HepG2 (cell line): ENCODE measurements at regions not wholly inside any gene's neighbourhood (a gene's known extent, or its start where the extent isn't known, plus 50 kb on each side); places are given as distances from the start of the nearest gene placed in this dataset.
"Not testable (repeated sequence)": the region's sequence is repeated elsewhere in the genome, so short reads cannot be mapped to it uniquely, and the experiment has no call there.

Experiments used
- ATAC-seq: fragments of 200-7000 bp; cut with Tn5 transposase; 3 replicates; pipeline ENCODE4 v1.9.1; 2020; ENCODE audit warnings: mild to moderate bottlenecking, moderate library complexity
- BruUV-seq: library from RNA; stranded (reverse); fragments of 400-500 nt; replicated peaks from 2 replicates; lab custom pipeline; 2021; lab: Mats Ljungman, UMichigan
- CTCF ChIA-PET: fragments of 300-600 bp; formaldehyde crosslinking; extraction: SDS; loops from one replicate; lab custom pipeline; 2021; ENCODE audit warnings: low total read pairs, inconsistent platforms, low intra/inter-chr PET ratio; lab: Yijun Ruan, JAX
- POLR2A ChIA-PET: fragments of 350-600 bp; sonication (Branson Sonifier 250); formaldehyde crosslinking; loops from one replicate; lab custom pipeline; 2020; ENCODE audit warnings: antibody characterized with exemption, inconsistent platforms; lab: Yijun Ruan, JAX
- DNase-seq: peaks from one replicate; pipeline ENCODE4 v3.0.0-alpha.2; 2015; ENCODE audit warnings: low spot score
- FAIRE-seq: peaks from 3 replicates; lab custom pipeline; 2011; peaks lifted over from hg19 to GRCh38; lab: Jason Lieb, UNC
- H2AFZ ChIP-seq: one replicate; pipeline ENCODE4 v1.6.1; 2011; ENCODE audit warnings: low read length, inconsistent platforms
- H3K27ac ChIP-seq: fragments of 300-600 bp; 3 replicates; pipeline ENCODE4 v1.8.0; 2011; ENCODE audit warnings: mixed run types, mild to moderate bottlenecking, mixed read lengths, low read length, inconsistent platforms; ENCODE audit not compliant: insufficient read depth; ENCODE audit errors: extremely low read length
- H3K27me3 ChIP-seq, 2 experiments: fragments of 200-600 bp in 1 of 2; 2 replicates in 1 of 2; 3 replicates in 1 of 2; pipeline versions ENCODE4 v1.6.0 to v1.8.0; 2011; ENCODE audit warnings: low read length in 2 of 2, mild to moderate bottlenecking in 2 of 2, moderate library complexity in 2 of 2, inconsistent platforms in 1 of 2; ENCODE audit not compliant: insufficient read depth in 2 of 2, control insufficient read depth in 1 of 2
- H3K36me3 ChIP-seq, 2 experiments: fragments of 200-600 bp in 1 of 2; replicated peaks in 1 of 2; 2 replicates in 1 of 2; 3 replicates in 1 of 2; pipeline versions ENCODE4 v1.5.1 to v1.8.0; 2011; ENCODE audit warnings: low read length in 2 of 2, inconsistent platforms in 1 of 2; ENCODE audit not compliant: insufficient read depth in 2 of 2, control insufficient read depth in 1 of 2
- H3K4me1 ChIP-seq: 2 replicates; pipeline ENCODE4 v1.5.1; 2012; ENCODE audit warnings: low read length, inconsistent platforms; ENCODE audit not compliant: insufficient read depth
- H3K4me2 ChIP-seq: 2 replicates; pipeline ENCODE4 v1.6.0; 2011; ENCODE audit warnings: low read depth, low read length, inconsistent platforms
- H3K4me3 ChIP-seq, 3 experiments: fragments of 200-600 bp in 1 of 3; sonication (generic), shearing (Covaris generic) in 1 of 3; replicated peaks in 1 of 3; 2 replicates each; pipeline ENCODE4 v1.5.1; 2011 to 2016; ENCODE audit warnings: low read length in 3 of 3, inconsistent platforms in 2 of 3, low read depth in 2 of 3, mild to moderate bottlenecking in 2 of 3, control low read depth in 1 of 3, mixed read lengths in 1 of 3; ENCODE audit not compliant: insufficient read depth in 1 of 3
- H3K79me2 ChIP-seq: one replicate; pipeline ENCODE4 v1.6.1; 2011; ENCODE audit warnings: low read length, inconsistent platforms; ENCODE audit not compliant: insufficient read depth
- H3K9ac ChIP-seq: 2 replicates; pipeline ENCODE4 v1.6.0; 2011; ENCODE audit warnings: mild to moderate bottlenecking, low read depth, low read length, inconsistent platforms; ENCODE audit not compliant: insufficient read depth
- H3K9me3 ChIP-seq: 2 replicates; pipeline ENCODE4 v1.5.1; 2012; ENCODE audit warnings: mild to moderate bottlenecking, low read length
- H4K20me1 ChIP-seq: 2 replicates; pipeline ENCODE4 v1.6.0; 2011; ENCODE audit warnings: inconsistent platforms, mild to moderate bottlenecking, low read length, moderate library complexity; ENCODE audit not compliant: insufficient read depth
- GRHL1 ChIP-seq: sonication (generic); formaldehyde crosslinking; conservative IDR thresholded peaks from 2 replicates; pipeline ENCODE4 v1.8.0; 2022; ENCODE audit warnings: missing genetic modification reagents
- MLXIP ChIP-seq: sonication (generic); formaldehyde crosslinking; IDR thresholded peaks from 2 replicates; pipeline ENCODE4 v1.9.0; 2021; ENCODE audit warnings: missing genetic modification reagents, borderline replicate concordance
- NR2F2 ChIP-seq: IDR thresholded peaks from 2 replicates; pipeline ENCODE4 v1.6.1; 2012; ENCODE audit warnings: low read depth, inconsistent platforms, borderline replicate concordance
- ONECUT2 ChIP-seq: sonication (generic); formaldehyde crosslinking; IDR thresholded peaks from 2 replicates; pipeline ENCODE4 v1.4.0; 2020; ENCODE audit warnings: missing genetic modification reagents
- PCBP1 ChIP-seq: fragments of 200-400 bp; formaldehyde crosslinking; IDR thresholded peaks from 2 replicates; pipeline ENCODE4 v1.6.1; 2017; ENCODE audit warnings: mild to moderate bottlenecking, low read depth, low read length, borderline replicate concordance
- RXRB ChIP-seq: IDR thresholded peaks from 2 replicates; pipeline ENCODE4 v1.6.1; 2016; ENCODE audit warnings: borderline replicate concordance, missing genetic modification reagents, missing compliant biosample characterization
- STAG1 ChIP-seq: sonication (generic); formaldehyde crosslinking; IDR thresholded peaks from 2 replicates; pipeline ENCODE4 v1.4.0; 2020; ENCODE audit warnings: missing genetic modification reagents
- TGIF2 ChIP-seq: IDR thresholded peaks from 2 replicates; pipeline ENCODE4 v1.6.1; 2016; ENCODE audit warnings: control low read depth, missing compliant biosample characterization
- U2AF2 ChIP-seq: fragments of 200-400 bp; formaldehyde crosslinking; IDR thresholded peaks from 2 replicates; pipeline ENCODE4 v1.6.1; 2017; ENCODE audit warnings: low read depth, mild to moderate bottlenecking, low read length
- ZNF10 ChIP-seq: sonication (generic); formaldehyde crosslinking; IDR thresholded peaks from 2 replicates; pipeline ENCODE4 v1.4.0; 2020; ENCODE audit warnings: mild to moderate bottlenecking, low read depth, missing genetic modification reagents, borderline replicate concordance
- ZNF354B ChIP-seq: sonication (generic); formaldehyde crosslinking; IDR thresholded peaks from 2 replicates; pipeline ENCODE4 v1.8.0; 2022; ENCODE audit warnings: mild to moderate bottlenecking, missing genetic modification reagents
- ZNF552 ChIP-seq: sonication (generic); formaldehyde crosslinking; IDR thresholded peaks from 2 replicates; pipeline ENCODE4 v1.9.0; 2022; ENCODE audit warnings: missing genetic modification reagents, mild to moderate bottlenecking, borderline replicate concordance
- ZNF570 ChIP-seq: sonication (generic); formaldehyde crosslinking; IDR thresholded peaks from 2 replicates; pipeline ENCODE4 v1.4.0; 2020; ENCODE audit warnings: mild to moderate bottlenecking, missing genetic modification reagents, borderline replicate concordance
- ZNF788 ChIP-seq: sonication (generic); formaldehyde crosslinking; IDR thresholded peaks from 2 replicates; pipeline ENCODE4 v1.5.0; 2020; ENCODE audit warnings: mild to moderate bottlenecking, missing genetic modification reagents, borderline replicate concordance
- WGBS: methylation state at CpG from one replicate; pipeline ENCODE4 v1.1.6; 2017; ENCODE audit warnings: low lambda C conversion rate; 5-methylcytosine and 5-hydroxymethylcytosine counted together
- in situ Hi-C: cut with HindIII; loops from 2 replicates; pipeline ENCODE4 v1.10.0; 2017; ENCODE audit warnings: low pct_unique_long_range_greater_than_20kb; ENCODE audit not compliant: extremely low pct_ligation_motif_present
- intact Hi-C: fragments of 100-400 bp; cut with micrococcal nuclease; formaldehyde crosslinking; loops from one replicate; pipeline ENCODE4 v1.10.0; 2022; ENCODE audit not compliant: unreplicated experiment

- BruUV-seq, H3K79me2 ChIP-seq, DNase-seq, H3K4me1 ChIP-seq, in situ Hi-C loops, FAIRE-seq, H4K20me1 ChIP-seq, H3K36me3 ChIP-seq, H3K4me2 ChIP-seq, ATAC-seq, H3K9me3 ChIP-seq, H3K9ac ChIP-seq, H3K27ac ChIP-seq, H3K27me3 ChIP-seq, H3K4me3 ChIP-seq, intact Hi-C loops, CTCF ChIA-PET, POLR2A ChIA-PET, H2AFZ ChIP-seq: not testable (repeated sequence)
- WGBS = no CpG with 5 or more reads among the region's 8 CpGs
Measured at GRCh38 chrX:90848595-90848994, 586.0 kb upstream of the PABPC5 start.

GRCh38 chrX:90883479-90883878 is 551.2 kb upstream of the PABPC5 start:
- CTCF ChIA-PET = no interaction called here
- WGBS = 0% methylated on average over 1 of the region's 4 CpGs
- FAIRE-seq = no peak
- TF ChIP-seq U2AF2 = no peak
- no peak for TF ChIP-seq ZNF10 (CRISPR knock-in tag)
- TF ChIP-seq ZNF354B = no peak
- no peak for TF ChIP-seq GRHL1
- no peak for TF ChIP-seq RXRB (CRISPR knock-in tag)
- TF ChIP-seq PCBP1 = no peak
- TF ChIP-seq ONECUT2 = no peak
- TF ChIP-seq STAG1 (CRISPR knock-in tag) = no peak
- no peak for TF ChIP-seq ZNF570 (CRISPR knock-in tag)
- TF ChIP-seq TGIF2 = no peak
- TF ChIP-seq ZNF552 (CRISPR knock-in tag) = no peak
- no peak for TF ChIP-seq MLXIP (CRISPR knock-in tag)
- no peak for TF ChIP-seq ZNF788
- no peak for TF ChIP-seq NR2F2

More at GRCh38 chrX:90883479-90883878, 551.2 kb upstream of the PABPC5 start:
- in situ Hi-C loops = no loop called here
- Histone ChIP-seq H3K27ac (no peak overlapping the region), H3K9ac (no peak overlapping the region), H3K4me2 (no peak overlapping the region), H2AFZ (no peak overlapping the region), H3K27me3 (no peaks in the 10 kb centered on the region), H3K9me3 (peaks cover 30% of the 10 kb centered on the region), H3K36me3 (no peaks in the 10 kb centered on the region), H4K20me1 (no peaks in the 10 kb centered on the region), H3K4me1 (no peaks in the 10 kb centered on the region), H3K4me3 (no peak overlapping the region), H3K79me2 (no peaks in the 10 kb centered on the region)
- intact Hi-C loops = no loop called here
- POLR2A ChIA-PET = no interaction called here
- no TSS peak for BruUV-seq
- ATAC-seq (no peak), DNase-seq (no peak)
